Ovary (tissue), 3 donors: ENCODE measurements at regions not wholly inside any gene's neighbourhood (a gene's known extent, or its start where the extent isn't known, plus 50 kb on each side); places are given as distances from the start of the nearest gene placed in this dataset.

ENCODE experiments used
- CTCF ChIP-seq, 3 donors: fragments of 450-650 bp in 2 of 3; fragments of 200-600 bp in 1 of 3; IDR thresholded peaks; one replicate each; pipeline versions ENCODE4 v1.5.1 to v1.8.0; 2016 to 2022; ENCODE audit warnings: antibody characterized with exemption in 3 of 3, mild to moderate bottlenecking in 1 of 3
- EP300 ChIP-seq: sonication (generic); formaldehyde crosslinking; IDR thresholded peaks from one replicate; pipeline ENCODE4 v1.6.1; 2017; ENCODE audit warnings: antibody characterized with exemption
- POLR2A ChIP-seq: fragments of 450-650 bp; IDR thresholded peaks from one replicate; pipeline ENCODE4 v1.6.1; 2017; ENCODE audit warnings: antibody characterized with exemption, mild to moderate bottlenecking, moderate library complexity
- donor health status: DM: no; HTN: no; CAD: no.

DNA sequence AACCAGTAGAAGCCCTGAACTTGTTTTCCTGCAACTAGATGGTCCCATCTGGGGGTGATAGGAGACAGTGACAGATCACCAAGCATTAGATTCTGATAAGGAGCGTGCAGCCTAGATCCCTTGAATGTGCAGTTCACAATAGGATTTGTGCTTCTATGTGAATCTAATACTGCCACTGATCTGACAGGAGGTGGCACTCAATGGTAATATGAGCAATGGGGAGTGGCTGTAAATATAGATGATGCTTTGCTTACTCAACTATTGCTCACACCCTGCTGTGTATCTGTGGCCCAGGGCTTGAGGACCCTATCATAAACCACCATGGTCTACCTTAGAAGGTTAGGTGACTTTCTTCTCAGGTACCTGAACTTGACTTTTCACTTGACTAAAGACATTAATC, 417.1 kb upstream of the ARHGEF26 start:
- TF ChIP-seq CTCF (IDR thresholded peaks at IDR 0.05) (no peak), POLR2A (no peak), EP300 (no peak)
